NCI-H460 (cell line): ENCODE measurements at regions not wholly inside any gene's neighbourhood (a gene's known extent, or its start where the extent isn't known, plus 50 kb on each side); places are given as distances from the start of the nearest gene placed in this dataset.
"Not testable (repeated sequence)": the region's sequence is repeated elsewhere in the genome, so short reads cannot be mapped to it uniquely, and the experiment has no call there.

ENCODE experiments used
- DNase-seq: peaks from one replicate; pipeline ENCODE4 v3.0.0-alpha.2; 2016; ENCODE audit warnings: low read depth; ENCODE audit errors: extremely low read depth
- small RNA-seq, 2 experiments: library from RNA; depleted of rRNA; stranded (forward); fragments of <200 nt; gene quantifications; one replicate each; pipeline ENCODE3, GENCODE V24; 2014

DNA sequence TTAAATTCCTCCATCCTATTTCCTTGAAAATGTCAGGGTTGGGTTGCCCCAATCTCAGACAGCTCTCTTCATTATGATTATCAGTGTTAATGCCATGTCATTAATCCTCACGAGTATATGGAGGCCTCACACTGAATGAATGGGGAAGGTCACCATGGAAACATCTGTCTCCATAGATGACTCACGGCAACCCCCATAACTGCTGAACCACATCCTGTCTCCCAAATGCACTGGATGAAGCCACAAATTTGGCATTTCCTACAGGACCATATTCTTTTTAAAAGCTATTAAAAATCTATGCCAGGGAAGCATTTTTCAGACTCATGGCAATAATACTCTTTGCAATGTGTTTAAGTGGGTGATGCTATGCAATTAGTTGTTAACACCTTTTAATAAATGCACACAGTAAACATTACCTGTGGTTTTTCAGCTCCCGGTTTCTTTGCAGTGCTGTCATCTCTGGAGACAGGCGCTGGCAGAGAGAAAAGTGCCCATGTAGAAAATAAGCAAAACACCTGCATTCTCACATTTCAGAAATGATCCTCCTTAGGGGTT, 80.1 kb upstream of the PTPRK start:
- DNase-seq: no peak

DNA sequence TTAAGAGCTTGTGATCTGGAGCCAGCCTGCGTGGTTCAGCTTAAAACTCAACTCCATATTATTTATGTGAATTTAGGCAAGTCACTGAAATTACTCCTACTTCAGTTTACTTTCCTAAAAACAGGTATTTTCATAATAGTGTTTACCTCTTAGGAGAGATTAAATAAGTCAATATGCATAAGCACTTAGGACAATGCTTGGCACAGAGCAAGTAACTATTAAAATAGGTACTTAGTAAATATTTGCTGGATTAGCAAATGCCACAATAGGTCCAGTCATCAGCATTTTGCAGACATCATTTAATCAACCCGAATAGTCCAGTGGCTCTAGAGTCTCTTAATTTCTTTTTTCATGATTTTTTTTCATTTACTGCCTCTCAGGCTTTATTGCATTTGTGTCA, 78.6 kb upstream of the PTPRK start:
- DNase-seq: no peak

DNA sequence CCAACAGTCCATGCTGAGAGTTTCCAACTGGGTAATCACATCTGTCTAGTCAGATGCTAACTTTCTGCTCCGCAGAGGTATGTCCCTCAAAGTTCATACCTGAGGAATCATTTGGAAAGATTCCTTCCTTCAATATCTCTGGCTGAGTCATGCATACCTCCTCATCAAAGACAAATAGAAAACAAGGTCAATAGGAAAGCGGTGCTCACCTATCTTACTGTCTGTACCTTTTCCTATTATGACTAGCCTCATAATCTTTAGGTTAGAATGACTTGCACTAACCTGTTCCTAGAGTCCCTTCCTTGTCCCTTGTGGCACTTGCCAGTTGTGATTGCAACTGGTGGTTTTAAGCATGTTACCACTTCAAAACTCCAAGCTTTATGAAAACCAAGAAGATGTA, 78.2 kb upstream of the PTPRK start:
- DNase-seq: no peak

DNA sequence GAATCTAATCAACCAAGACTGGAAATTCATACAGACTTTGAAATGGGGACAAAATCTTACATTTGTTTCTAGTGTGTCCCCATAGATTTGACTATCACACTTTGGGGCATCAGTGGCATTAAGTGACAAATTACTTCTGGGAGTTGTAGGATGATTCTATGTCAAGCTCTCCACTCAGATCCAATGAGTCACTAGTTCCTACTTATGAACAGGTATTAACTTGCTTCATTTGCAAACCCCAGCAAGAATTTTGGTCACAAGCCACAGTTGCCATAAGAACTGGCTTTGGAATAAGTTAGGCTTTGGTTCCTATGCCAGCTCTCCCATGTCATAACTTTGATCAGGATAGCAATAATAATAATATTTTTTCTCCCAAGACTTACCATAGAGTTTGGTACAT, 77.6 kb upstream of the PTPRK start:
- DNase-seq: no peak

DNA sequence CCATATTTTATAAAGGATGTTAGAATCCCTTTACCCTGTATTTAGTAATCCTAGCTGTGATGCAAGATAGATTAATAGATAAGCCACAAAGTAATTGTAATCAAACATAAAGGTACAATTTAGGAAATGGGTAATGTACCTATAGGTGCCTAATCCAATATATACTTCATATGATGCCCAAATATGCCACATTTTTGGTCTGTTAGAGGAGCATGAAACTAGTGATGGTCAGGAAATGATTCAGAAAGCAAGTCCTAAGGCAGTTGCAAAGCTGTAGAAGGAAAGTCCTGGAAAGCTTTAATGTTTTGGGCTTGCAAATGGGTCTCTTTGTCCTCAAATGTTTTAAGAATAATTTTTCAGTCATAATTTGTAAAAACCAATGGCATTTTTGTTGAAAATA, 76.6 kb upstream of the PTPRK start:
- no peak for DNase-seq

DNA sequence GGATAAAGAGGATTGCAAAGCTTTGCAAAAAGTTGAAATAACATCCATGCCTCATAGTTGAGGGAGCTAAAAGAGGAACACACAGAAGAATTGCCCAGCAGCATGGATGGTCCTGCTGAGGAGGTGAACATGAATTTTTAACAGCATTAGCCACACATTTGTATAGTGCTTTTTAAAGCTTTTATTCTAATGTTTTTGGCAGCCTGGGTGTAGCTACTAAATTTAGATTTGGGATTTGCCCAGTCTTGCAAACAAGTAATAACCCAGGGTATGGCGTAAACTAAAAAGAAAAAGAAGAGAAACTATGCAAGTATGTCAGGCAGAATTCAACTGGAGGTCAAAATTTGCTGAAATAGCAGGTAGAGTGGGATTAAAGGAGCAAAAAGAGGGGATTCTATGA, 75.1 kb upstream of the PTPRK start:
- DNase-seq: no peak

DNA sequence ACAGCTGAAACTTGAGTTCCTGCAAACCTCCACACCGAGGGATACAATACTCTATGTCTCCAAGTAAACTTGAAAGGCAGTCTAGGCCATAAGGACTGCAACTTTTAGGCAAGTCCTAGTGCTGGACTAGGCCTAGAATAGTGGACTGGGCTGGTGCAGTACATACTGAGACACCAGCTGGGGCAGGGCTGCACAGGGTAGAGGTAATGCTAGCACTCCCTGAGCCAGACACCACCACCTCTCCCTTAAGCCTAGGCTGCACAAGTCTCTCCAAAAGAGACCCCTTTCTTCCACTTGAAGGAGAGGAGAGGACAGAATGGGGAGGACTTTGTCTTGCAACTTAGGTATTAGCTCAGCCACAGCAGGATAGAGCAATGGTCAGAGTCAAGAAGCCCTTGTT, 65.7 kb upstream of the PTPRK start:
- no peak for DNase-seq

DNA sequence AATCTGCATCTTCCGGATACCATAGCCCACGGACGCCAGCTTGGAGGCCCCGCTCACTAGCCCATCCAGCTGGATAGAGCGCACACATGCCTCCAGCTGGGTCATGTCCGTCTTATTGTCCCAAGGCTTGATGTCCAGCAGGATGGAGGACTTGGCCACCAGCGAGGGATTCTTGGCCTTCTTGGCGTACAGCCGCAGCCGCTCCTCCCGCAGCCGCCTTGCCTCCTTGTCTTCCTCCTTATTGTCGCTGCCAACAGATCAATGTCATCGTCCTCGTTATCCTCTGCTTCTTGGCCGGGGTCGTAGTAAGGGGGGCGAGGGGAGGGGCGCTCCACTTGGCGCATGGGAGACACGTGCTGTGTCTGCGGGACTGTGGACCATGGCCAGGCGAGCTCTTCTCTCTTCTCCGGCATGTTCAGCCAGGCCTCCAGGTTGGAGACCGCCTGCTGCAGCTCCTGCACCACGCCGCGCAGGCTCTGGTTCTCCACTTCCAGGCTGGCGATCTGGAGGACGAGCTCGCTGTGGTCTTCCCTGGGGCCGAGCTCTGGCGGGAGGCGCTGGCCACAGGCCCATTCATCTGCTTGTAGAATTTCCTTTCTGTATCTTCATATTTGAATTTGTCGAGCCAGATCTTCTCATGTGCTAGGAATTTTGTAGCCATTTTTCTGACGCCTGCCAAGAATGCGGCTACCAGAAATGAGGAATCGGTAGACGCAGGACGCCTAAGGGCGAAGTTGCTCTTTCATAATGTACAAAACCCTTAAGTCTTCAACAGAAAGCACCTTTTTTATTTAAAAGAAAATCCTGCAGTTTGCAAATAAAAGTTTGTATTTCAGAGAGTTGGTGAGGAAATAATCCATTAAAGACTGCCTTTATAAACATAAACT, 60.1 kb upstream of the PTPRK start:
- DNase-seq: no peak

DNA sequence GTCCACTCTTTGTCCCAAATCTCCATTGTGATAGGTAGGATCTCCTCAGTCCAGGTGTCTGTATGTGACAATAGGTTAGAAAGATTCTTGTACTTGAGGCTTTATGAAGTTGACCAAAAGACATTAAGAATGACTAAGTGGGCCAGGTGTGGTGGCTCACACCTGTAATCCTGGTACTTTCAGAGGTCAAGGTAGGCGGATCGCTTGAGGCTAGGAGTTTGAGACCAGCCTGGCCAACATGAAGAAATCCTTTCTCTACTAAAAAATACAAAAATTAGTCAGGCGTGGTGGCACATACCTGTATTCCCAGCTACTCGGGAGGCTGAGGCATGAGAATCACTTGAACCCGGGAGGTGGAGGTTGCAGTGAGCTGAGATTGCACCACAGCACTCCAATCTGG, 54.9 kb upstream of the PTPRK start:
- not testable (repeated sequence) for DNase-seq

DNA sequence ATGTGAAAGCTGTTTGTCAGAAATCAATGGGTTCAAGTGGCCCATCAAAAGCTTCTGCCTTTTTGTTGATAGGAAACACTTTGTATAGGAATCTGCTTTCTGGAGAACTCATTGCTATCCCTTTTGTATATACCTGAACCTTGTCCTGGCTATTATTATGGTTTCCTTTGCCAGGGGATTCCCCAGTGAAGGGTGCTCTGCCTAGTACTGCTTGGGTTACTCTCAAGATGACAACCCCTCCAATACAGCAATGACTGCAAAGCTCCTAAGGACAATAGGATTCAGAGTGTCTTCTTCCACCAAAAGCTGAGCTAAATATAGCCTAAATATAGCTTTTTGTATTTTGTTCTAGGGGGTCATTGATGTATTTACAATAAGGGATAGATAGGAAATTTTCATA, 54.0 kb upstream of the PTPRK start:
- DNase-seq: no peak

DNA sequence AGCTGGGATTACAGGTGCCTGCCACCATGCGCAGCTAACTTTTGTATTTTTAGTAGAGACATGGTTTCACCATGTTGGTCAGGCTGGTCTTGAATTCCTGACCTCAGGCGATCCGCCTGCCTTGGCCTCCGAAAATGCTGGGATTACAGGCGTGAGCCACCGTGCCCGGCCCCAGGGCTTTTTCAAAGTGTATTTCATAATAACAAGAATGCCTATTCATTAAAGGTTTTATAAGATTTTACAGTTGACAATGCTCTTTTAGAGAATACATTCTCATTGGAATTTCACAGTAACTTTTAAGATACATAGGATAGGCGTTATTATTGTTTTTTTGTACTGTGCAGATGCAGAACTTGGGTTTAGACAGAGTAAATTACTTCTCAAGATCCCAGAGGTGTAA, 52.6 kb upstream of the PTPRK start:
- DNase-seq: no peak

DNA sequence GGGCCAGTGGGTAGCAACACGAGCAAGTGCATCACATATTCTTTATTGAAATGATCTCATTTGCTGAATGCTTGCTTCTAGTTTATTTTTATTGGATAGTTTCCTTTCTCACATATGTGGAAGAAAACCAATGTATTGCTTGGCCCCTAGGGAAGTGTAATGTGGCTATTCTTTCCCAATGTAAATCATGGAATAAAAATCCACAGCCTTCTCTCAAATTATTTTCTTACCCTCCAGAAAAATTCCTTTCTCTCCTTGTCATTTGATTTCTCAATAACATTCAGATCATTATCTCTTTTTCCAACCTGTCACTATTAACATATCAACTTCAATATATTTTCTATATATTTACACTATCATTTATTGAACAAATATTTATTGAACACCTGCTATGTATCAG, 51.9 kb upstream of the PTPRK start:
- no peak for DNase-seq

DNA sequence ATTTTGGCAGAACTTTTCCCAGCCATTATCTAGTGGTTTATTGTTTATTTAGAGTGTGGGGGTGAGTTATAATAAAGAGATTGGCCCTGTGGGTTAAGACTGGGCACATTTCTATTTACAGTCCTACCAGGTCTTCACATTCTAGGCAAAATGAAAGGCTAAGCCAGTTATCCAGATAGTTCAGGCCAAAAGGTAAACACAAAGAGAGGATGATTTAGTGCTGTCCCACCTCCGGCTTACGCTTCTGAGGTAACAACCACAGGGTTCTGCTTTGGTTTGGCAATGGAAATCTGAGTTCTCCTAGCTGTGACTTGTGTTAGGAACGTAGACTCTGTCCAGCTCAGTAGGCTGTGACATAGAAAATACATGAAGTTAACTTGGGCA, 50.3 kb upstream of the PTPRK start:
- DNase-seq: no peak

DNA sequence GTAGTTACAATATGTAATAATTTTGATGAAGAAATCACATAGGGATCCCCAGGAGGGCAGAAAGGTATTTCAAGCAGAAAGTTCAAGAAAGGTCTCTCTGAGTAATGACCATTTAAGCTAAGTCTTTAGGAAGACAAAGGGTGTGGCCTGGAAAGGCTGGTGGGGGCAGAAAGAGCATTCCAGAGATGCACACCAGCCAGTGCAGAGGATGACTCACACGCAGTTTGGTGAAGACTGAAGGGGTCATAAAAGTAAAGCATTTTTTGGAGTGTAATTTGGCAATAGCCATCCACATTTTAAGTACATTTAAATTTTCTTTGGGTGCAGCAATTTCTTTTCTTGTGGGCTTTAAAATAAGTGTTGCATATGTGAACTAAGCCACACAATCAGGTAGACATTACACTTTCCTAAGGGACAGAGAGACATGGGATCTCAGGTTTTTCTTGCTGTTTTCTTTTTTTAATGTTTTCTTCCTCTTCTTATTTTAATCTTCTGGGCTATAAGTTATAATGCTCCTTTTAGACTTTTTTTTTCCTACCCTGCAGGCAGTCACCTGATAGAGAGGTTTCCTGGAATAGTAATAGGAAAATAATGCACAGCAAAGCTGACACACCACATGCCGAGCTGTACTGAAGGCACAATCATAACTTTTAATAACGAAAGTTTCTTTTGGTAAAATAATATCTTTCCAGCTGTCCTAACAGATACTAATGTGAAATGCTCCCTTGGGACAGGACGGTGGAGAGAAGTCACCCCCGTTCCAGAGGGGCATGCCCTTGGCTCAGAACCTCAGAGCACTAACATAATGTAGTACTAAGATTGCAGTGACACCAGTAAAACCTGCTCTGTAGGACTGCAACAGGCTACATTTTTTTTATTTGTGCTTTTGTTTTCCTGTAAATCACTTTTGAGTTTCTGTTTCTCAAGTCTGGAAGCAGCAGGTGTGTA, 49.6 kb upstream of the PTPRK start:
- DNase-seq: no peak

Small RNA genes in the stretch of these regions (small RNA-seq; reads per million reads assigned to genes)
- 0 reads per million in 2 experiments for gene RF00019
